ENCODE measurements at regions not wholly inside any gene's neighbourhood (a gene's known extent, or its start where the extent isn't known, plus 50 kb on each side); places are given as distances from the start of the nearest gene placed in this dataset.

DNA sequence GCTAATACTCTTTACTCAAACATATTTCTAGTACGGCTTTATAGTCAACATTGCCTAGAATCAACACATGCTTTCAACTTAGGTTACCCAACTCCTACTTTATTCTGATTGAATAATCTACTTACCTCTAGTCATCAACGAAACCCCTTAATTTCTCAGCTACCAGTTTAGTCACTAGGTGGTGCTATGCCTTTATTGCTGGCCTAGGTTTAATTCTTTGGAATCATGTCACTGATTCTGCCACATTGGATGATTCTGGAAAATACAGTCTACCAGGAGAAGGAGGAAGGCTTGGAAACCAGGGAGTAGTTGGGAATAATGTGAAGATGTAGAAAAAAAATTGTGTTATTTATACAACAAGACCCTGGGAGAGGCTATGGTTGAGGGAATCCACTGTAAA is 167.7 kb downstream of the DCAF12L2 start:
- no peak for TF ChIP-seq CTCF (IDR thresholded peaks at IDR 0.05; ENCODE audit: unreplicated experiment)
- Mint-ChIP-seq H3K4me3 (ENCODE audit: low read depth, unreplicated experiment) (no peak overlapping the region), H3K27ac (ENCODE audit: unreplicated experiment) (no peak overlapping the region), H3K36me3 (ENCODE audit: insufficient read depth, unreplicated experiment) (no peaks in the 10 kb centered on the region), H3K4me1 (ENCODE audit: low read depth, unreplicated experiment) (no peaks in the 10 kb centered on the region), H3K9me3 (ENCODE audit: low read depth, unreplicated experiment) (peaks cover 2% of the 10 kb centered on the region), H3K27me3 (ENCODE audit: unreplicated experiment) (no peaks in the 10 kb centered on the region)
- intact Hi-C loops (cut with micrococcal nuclease; ENCODE audit: unreplicated experiment), result no loop called here
- CTCF ChIA-PET, result no interaction called here
- BruUV-seq (replicated peaks), result no TSS peak
- no peak for DNase-seq

DNA sequence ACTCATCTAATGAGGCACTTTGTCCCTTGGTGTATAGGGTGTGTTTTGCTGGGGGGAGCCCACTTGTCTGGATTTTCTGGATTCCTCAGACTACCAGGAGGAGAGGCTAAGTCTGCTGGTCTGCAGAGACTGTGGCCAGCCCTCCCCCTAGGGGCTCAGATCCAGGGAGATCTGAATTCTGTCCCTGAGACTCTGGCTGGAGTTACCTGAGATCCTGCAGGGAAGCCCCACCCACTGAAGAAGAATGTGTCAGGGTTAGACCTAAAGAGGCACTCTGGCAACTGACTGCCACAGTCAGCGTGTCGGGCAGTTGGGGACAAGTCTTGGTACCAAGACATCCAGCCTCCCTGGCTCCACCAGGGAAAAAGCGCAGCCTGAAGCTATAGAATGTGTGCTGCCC is 138.9 kb downstream of the DCAF12L2 start:
- no peaks in the 10 kb centered on the region for H3K27me3 Mint-ChIP-seq (ENCODE audit: unreplicated experiment)
- no peak overlapping the region for H3K4me3 Mint-ChIP-seq (ENCODE audit: low read depth, unreplicated experiment)
- no peak for DNase-seq
- intact Hi-C loops (cut with micrococcal nuclease; ENCODE audit: unreplicated experiment), result no loop called here
- no peak overlapping the region for H3K27ac Mint-ChIP-seq (ENCODE audit: unreplicated experiment)
- no TSS peak for BruUV-seq (replicated peaks)
- no peaks in the 10 kb centered on the region for H3K36me3 Mint-ChIP-seq (ENCODE audit: insufficient read depth, unreplicated experiment)
- H3K4me1 Mint-ChIP-seq (ENCODE audit: low read depth, unreplicated experiment), result no peaks in the 10 kb centered on the region
- CTCF ChIA-PET, result no interaction called here
- peaks cover 18% of the 10 kb centered on the region for H3K9me3 Mint-ChIP-seq (ENCODE audit: low read depth, unreplicated experiment)
- no peak for TF ChIP-seq CTCF (IDR thresholded peaks at IDR 0.05; ENCODE audit: unreplicated experiment)

DNA sequence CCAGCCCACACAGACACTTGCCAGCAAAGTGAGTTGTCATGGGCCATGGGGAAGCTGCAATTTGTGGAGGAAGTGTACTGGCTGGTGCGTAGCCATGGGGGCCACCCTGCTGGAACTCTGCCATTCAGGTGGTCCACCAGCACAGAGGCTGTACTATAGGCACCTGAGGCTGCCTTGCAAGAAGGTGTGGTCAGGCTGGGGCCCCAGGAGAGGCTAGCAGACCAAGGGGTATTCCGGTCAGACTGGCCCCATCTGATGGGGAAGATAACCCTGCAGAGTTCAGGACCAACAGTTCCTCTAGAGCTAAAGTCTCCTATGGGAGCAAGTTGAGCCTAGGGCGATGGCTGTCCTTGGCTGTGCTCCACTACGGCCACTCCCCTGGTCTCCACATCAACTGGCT is 136.1 kb downstream of the DCAF12L2 start:
- no peak for TF ChIP-seq CTCF (IDR thresholded peaks at IDR 0.05; ENCODE audit: unreplicated experiment)
- BruUV-seq (replicated peaks), result no TSS peak
- intact Hi-C loops (cut with micrococcal nuclease; ENCODE audit: unreplicated experiment), result no loop called here
- CTCF ChIA-PET, result no interaction called here
- peaks cover 14% of the 10 kb centered on the region for H3K9me3 Mint-ChIP-seq (ENCODE audit: low read depth, unreplicated experiment)
- no peak for DNase-seq
- no peak overlapping the region for H3K4me3 Mint-ChIP-seq (ENCODE audit: low read depth, unreplicated experiment)
- no peaks in the 10 kb centered on the region for H3K27me3 Mint-ChIP-seq (ENCODE audit: unreplicated experiment)
- no peak overlapping the region for H3K27ac Mint-ChIP-seq (ENCODE audit: unreplicated experiment)
- no peaks in the 10 kb centered on the region for H3K4me1 Mint-ChIP-seq (ENCODE audit: low read depth, unreplicated experiment)
- H3K36me3 Mint-ChIP-seq (ENCODE audit: insufficient read depth, unreplicated experiment), result no peaks in the 10 kb centered on the region

- no peaks in the 10 kb centered on the region for H3K27me3 Mint-ChIP-seq (ENCODE audit: unreplicated experiment)
- H3K9me3 Mint-ChIP-seq (ENCODE audit: low read depth, unreplicated experiment), result peaks cover 12% of the 10 kb centered on the region
- CTCF ChIA-PET, result no interaction called here
- DNase-seq, result no peak
- TF ChIP-seq CTCF (IDR thresholded peaks at IDR 0.05; ENCODE audit: unreplicated experiment), result no peak
- no peak overlapping the region for H3K4me3 Mint-ChIP-seq (ENCODE audit: low read depth, unreplicated experiment)
- no TSS peak for BruUV-seq (replicated peaks)
- no peaks in the 10 kb centered on the region for H3K4me1 Mint-ChIP-seq (ENCODE audit: low read depth, unreplicated experiment)
- no peak overlapping the region for H3K27ac Mint-ChIP-seq (ENCODE audit: unreplicated experiment)
- H3K36me3 Mint-ChIP-seq (ENCODE audit: insufficient read depth, unreplicated experiment), result no peaks in the 10 kb centered on the region
- intact Hi-C loops (cut with micrococcal nuclease; ENCODE audit: unreplicated experiment), result no loop called here
These were observed 102.1 kb downstream of the DCAF12L2 start for GRCh38 chrX:126063984-126064383.
